ENCODE measurements at regions not wholly inside any gene's neighbourhood (a gene's known extent, or its start where the extent isn't known, plus 50 kb on each side); places are given as distances from the start of the nearest gene placed in this dataset.
"Not testable (repeated sequence)": the region's sequence is repeated elsewhere in the genome, so short reads cannot be mapped to it uniquely, and the experiment has no call there.

DNA sequence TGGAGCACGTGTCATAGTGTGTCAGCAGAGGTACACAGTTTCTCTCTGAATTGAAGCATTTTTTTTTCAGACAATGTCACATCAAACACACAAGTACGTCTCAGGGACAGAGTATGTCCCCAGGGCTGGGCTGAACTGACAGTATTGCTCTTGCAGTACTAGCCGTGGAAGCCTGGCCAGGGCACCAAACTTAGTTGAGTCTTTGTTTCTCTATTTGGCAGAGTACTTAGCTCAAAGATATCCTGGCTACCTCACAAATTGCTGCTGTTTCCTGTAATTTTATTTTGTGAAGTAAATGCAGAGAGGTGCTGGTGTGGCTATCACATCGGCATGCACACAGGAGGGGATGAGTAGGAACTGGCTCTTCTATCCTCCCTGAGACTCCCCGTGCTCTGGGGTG is 691.6 kb upstream of the HS6ST1 start:
- no peak overlapping the region for H3K9ac ChIP-seq (ENCODE audit: low read depth, low read length)

GRCh38 chr2:129011466-129012061 is 692.9 kb upstream of the HS6ST1 start:
- Histone ChIP-seq H3K27ac (ENCODE audit: low read length) (no peak overlapping the region), H3K9me3 (ENCODE audit: insufficient read depth, low read depth, low read length) (no peaks in the 10 kb centered on the region), H3K4me3 (ENCODE audit: low read length) (no peak overlapping the region), H3K36me3 (ENCODE audit: insufficient read depth, low read depth, low read length) (no peaks in the 10 kb centered on the region), H3K4me1 (ENCODE audit: insufficient read depth, low read length) (no peaks in the 10 kb centered on the region), H3K9ac (ENCODE audit: low read depth, low read length) (no peak overlapping the region), H3K27me3 (ENCODE audit: insufficient read depth, low read length) (no peaks in the 10 kb centered on the region)

More for the DNA sequence above, 691.6 kb upstream of the HS6ST1 start:
- Histone ChIP-seq H3K27me3 (ENCODE audit: insufficient read depth, low read length) (no peaks in the 10 kb centered on the region), H3K4me3 (ENCODE audit: low read length) (no peak overlapping the region), H3K36me3 (ENCODE audit: insufficient read depth, low read depth, low read length) (no peaks in the 10 kb centered on the region), H3K27ac (ENCODE audit: low read length) (no peak overlapping the region), H3K9me3 (ENCODE audit: insufficient read depth, low read depth, low read length) (no peaks in the 10 kb centered on the region), H3K4me1 (ENCODE audit: insufficient read depth, low read length) (no peaks in the 10 kb centered on the region)

- Histone ChIP-seq H3K27ac (ENCODE audit: low read length) (no peak overlapping the region), H3K9ac (ENCODE audit: low read depth, low read length) (no peak overlapping the region), H3K4me3 (ENCODE audit: low read length) (no peak overlapping the region), H3K36me3 (ENCODE audit: insufficient read depth, low read depth, low read length) (no peaks in the 10 kb centered on the region), H3K27me3 (ENCODE audit: insufficient read depth, low read length) (no peaks in the 10 kb centered on the region), H3K9me3 (ENCODE audit: insufficient read depth, low read depth, low read length) (no peaks in the 10 kb centered on the region), H3K4me1 (ENCODE audit: insufficient read depth, low read length) (no peaks in the 10 kb centered on the region)
These were observed 695.8 kb upstream of the HS6ST1 start for GRCh38 chr2:129014432-129014831.

- Histone ChIP-seq H3K4me3 (ENCODE audit: low read length) (no peak overlapping the region), H3K4me1 (ENCODE audit: insufficient read depth, low read length) (no peaks in the 10 kb centered on the region), H3K9me3 (ENCODE audit: insufficient read depth, low read depth, low read length) (no peaks in the 10 kb centered on the region), H3K27me3 (ENCODE audit: insufficient read depth, low read length) (no peaks in the 10 kb centered on the region), H3K27ac (ENCODE audit: low read length) (no peak overlapping the region), H3K36me3 (ENCODE audit: insufficient read depth, low read depth, low read length) (no peaks in the 10 kb centered on the region), H3K9ac (ENCODE audit: low read depth, low read length) (no peak overlapping the region)
These were observed 697.0 kb upstream of the HS6ST1 start for GRCh38 chr2:129015397-129016285.

- H3K36me3 ChIP-seq (ENCODE audit: insufficient read depth, low read depth, low read length), result no peaks in the 10 kb centered on the region
- H3K4me1 ChIP-seq (ENCODE audit: insufficient read depth, low read length), result no peaks in the 10 kb centered on the region
- no peaks in the 10 kb centered on the region for H3K9me3 ChIP-seq (ENCODE audit: insufficient read depth, low read depth, low read length)
These were observed 698.3 kb upstream of the HS6ST1 start for GRCh38 chr2:129016972-129017371.

GRCh38 chr2:129024796-129025195 is 706.1 kb upstream of the HS6ST1 start:
- H3K36me3 ChIP-seq (ENCODE audit: insufficient read depth, low read depth, low read length), result no peaks in the 10 kb centered on the region
- no peaks in the 10 kb centered on the region; the same call in 1 of the 2 replicates for H3K9me3 ChIP-seq (ENCODE audit: insufficient read depth, low read depth, low read length)
- H3K9ac ChIP-seq (ENCODE audit: low read depth, low read length), result no peak overlapping the region

More at GRCh38 chr2:129016972-129017371, 698.3 kb upstream of the HS6ST1 start:
- Histone ChIP-seq H3K27ac (ENCODE audit: low read length) (no peak overlapping the region), H3K9ac (ENCODE audit: low read depth, low read length) (no peak overlapping the region), H3K27me3 (ENCODE audit: insufficient read depth, low read length) (no peaks in the 10 kb centered on the region), H3K4me3 (ENCODE audit: low read length) (no peak overlapping the region)

DNA sequence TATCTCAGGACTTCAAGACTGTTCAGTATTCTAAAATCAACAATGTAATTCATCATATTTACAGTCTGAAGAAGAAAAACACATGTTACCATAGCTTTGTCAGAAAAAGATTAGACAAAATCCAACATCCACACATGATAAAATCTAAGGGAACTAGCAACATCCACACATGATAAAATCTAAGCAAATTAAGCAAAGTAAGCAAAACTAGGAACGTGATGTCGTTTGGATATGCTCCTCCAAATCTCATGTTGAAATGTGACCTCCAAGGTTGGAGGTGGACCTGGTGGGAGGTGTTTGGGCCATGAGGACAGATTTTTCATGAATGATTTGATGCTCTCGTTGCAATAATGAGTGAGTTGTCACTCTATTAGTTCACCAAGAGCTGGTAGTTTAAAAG is 717.3 kb upstream of the HS6ST1 start:
- Histone ChIP-seq H3K27ac (ENCODE audit: low read length) (no peak overlapping the region), H3K9ac (ENCODE audit: low read depth, low read length) (no peak overlapping the region), H3K4me1 (ENCODE audit: insufficient read depth, low read length) (no peaks in the 10 kb centered on the region), H3K9me3 (ENCODE audit: insufficient read depth, low read depth, low read length) (no peaks in the 10 kb centered on the region), H3K4me3 (ENCODE audit: low read length) (no peak overlapping the region), H3K27me3 (ENCODE audit: insufficient read depth, low read length) (no peaks in the 10 kb centered on the region), H3K36me3 (ENCODE audit: insufficient read depth, low read depth, low read length) (no peaks in the 10 kb centered on the region)

More at GRCh38 chr2:129024796-129025195, 706.1 kb upstream of the HS6ST1 start:
- no peak overlapping the region for H3K27ac ChIP-seq (ENCODE audit: low read length)
- no peaks in the 10 kb centered on the region for H3K27me3 ChIP-seq (ENCODE audit: insufficient read depth, low read length)
- no peak overlapping the region for H3K4me3 ChIP-seq (ENCODE audit: low read length)
- H3K4me1 ChIP-seq (ENCODE audit: insufficient read depth, low read length), result no peaks in the 10 kb centered on the region

GRCh38 chr2:129043677-129044076 is 725.0 kb upstream of the HS6ST1 start:
- not testable (repeated sequence) for H3K36me3 ChIP-seq (ENCODE audit: insufficient read depth, low read depth, low read length); H3K27ac ChIP-seq (ENCODE audit: low read length); H3K4me1 ChIP-seq (ENCODE audit: insufficient read depth, low read length); H3K27me3 ChIP-seq (ENCODE audit: insufficient read depth, low read length); H3K4me3 ChIP-seq (ENCODE audit: low read length); H3K9ac ChIP-seq (ENCODE audit: low read depth, low read length)
- peaks cover 15% of the 10 kb centered on the region; the same call in 1 of the 2 replicates for H3K9me3 ChIP-seq (ENCODE audit: insufficient read depth, low read depth, low read length)

DNA sequence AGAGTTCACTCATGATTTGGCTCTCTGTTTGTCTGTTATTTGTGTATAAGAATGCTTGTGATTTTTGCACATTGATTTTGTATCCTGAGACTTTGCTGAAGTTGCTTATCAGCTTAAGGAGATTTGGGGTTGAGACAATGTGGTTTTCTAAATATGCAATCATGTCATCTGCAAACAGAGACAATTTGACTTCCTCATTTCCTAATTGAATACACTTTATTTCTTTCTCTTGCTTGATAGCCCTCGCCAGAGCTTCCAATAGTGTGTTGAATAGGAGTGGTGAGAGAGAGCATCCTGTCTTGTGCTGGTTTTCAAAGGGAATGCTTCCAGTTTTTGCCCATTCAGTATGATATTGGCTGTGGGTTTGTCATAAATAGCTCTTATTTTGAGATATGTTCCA is 727.8 kb upstream of the HS6ST1 start:
- not testable (repeated sequence) for H3K36me3 ChIP-seq (ENCODE audit: insufficient read depth, low read depth, low read length); H3K9ac ChIP-seq (ENCODE audit: low read depth, low read length); H3K27ac ChIP-seq (ENCODE audit: low read length); H3K27me3 ChIP-seq (ENCODE audit: insufficient read depth, low read length); H3K4me3 ChIP-seq (ENCODE audit: low read length); H3K4me1 ChIP-seq (ENCODE audit: insufficient read depth, low read length)
- H3K9me3 ChIP-seq (ENCODE audit: insufficient read depth, low read depth, low read length), result peaks cover 15% of the 10 kb centered on the region

DNA sequence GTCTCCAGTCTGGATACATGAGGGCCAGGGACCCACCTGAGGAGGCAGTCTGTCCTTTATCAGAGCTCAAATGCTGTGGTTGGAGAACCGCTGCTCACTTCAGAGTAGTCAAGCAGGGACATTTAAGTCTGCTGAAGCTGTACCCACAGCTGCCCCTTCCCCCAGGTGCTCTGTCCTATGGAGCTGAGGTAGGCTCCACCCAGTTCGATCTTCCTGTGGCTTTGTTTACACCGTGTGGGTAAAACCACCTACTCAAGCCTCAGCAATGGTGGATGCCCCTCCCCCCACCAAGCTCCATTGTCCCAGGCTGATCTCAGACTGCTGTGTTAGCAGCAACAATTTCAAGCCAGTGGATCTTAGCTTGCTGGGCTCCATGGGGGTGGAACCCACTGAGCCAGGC is 731.4 kb upstream of the HS6ST1 start:
- H3K4me1 ChIP-seq (ENCODE audit: insufficient read depth, low read length), result no peaks in the 10 kb centered on the region

DNA sequence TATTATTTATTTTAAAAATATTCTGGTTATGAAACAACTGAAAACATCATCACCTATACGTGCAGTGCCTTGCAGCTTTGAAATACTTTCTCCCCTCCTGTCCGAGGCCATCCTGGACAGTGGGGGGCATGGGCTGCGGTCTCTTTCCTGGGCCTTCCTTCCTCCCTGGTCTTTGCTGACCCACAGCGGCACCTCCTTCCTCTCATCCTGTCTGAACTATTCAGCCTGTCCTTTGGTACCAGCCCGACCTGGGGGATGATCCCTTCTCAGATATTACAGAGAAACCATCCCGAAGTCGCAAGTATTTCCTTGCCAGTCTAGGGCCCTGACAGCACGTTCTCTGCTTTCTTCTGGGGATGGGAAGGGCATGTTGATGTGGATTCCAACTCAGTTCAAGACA is 736.6 kb upstream of the HS6ST1 start:
- no peak overlapping the region for H3K27ac ChIP-seq (ENCODE audit: low read length)
- no peaks in the 10 kb centered on the region for H3K4me1 ChIP-seq (ENCODE audit: insufficient read depth, low read length)
- no peak overlapping the region for H3K4me3 ChIP-seq (ENCODE audit: low read length)
- H3K9me3 ChIP-seq (ENCODE audit: insufficient read depth, low read depth, low read length), result no peaks in the 10 kb centered on the region; the same call in 1 of the 2 replicates
- no peaks in the 10 kb centered on the region for H3K36me3 ChIP-seq (ENCODE audit: insufficient read depth, low read depth, low read length)
- H3K27me3 ChIP-seq (ENCODE audit: insufficient read depth, low read length), result no peaks in the 10 kb centered on the region
- no peak overlapping the region for H3K9ac ChIP-seq (ENCODE audit: low read depth, low read length)

More for the DNA sequence above, 731.4 kb upstream of the HS6ST1 start:
- H3K9me3 ChIP-seq (ENCODE audit: insufficient read depth, low read depth, low read length), result peaks cover 1% of the 10 kb centered on the region
- H3K4me3 ChIP-seq (ENCODE audit: low read length), result no peak overlapping the region
- H3K36me3 ChIP-seq (ENCODE audit: insufficient read depth, low read depth, low read length), result no peaks in the 10 kb centered on the region
- no peak overlapping the region for H3K9ac ChIP-seq (ENCODE audit: low read depth, low read length)
- H3K27ac ChIP-seq (ENCODE audit: low read length), result no peak overlapping the region
- H3K27me3 ChIP-seq (ENCODE audit: insufficient read depth, low read length), result no peaks in the 10 kb centered on the region

DNA sequence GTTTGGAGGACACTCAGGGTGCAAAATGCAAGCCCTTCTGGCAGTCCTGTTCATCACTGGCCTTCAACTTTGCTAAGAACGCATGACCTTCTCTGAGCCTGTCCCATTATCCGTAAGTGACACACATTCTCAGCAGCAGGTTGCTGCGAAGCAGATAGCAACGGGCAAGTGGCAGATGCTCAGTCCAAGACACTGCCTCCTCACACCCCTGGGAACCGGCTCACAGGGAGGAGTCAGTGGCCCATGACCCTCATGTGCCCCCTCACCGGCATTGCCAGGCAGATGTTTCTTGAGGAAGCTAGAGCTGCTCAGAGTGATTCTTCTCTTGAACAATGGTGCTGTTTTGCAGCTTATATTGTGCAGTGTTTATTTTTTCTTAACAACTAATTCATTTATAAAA is 737.2 kb upstream of the HS6ST1 start:
- Histone ChIP-seq H3K9me3 (ENCODE audit: insufficient read depth, low read depth, low read length) (no peaks in the 10 kb centered on the region), H3K4me1 (ENCODE audit: insufficient read depth, low read length) (no peaks in the 10 kb centered on the region), H3K9ac (ENCODE audit: low read depth, low read length) (no peak overlapping the region), H3K27ac (ENCODE audit: low read length) (no peak overlapping the region), H3K27me3 (ENCODE audit: insufficient read depth, low read length) (no peaks in the 10 kb centered on the region), H3K36me3 (ENCODE audit: insufficient read depth, low read depth, low read length) (no peaks in the 10 kb centered on the region), H3K4me3 (ENCODE audit: low read length) (no peak overlapping the region)
